ENCODE measurements at regions not wholly inside any gene's neighbourhood (a gene's known extent, or its start where the extent isn't known, plus 50 kb on each side); places are given as distances from the start of the nearest gene placed in this dataset.
A peak's percentile ranks its signal among the peaks of the same experiment; 100 is the strongest.

DNA sequence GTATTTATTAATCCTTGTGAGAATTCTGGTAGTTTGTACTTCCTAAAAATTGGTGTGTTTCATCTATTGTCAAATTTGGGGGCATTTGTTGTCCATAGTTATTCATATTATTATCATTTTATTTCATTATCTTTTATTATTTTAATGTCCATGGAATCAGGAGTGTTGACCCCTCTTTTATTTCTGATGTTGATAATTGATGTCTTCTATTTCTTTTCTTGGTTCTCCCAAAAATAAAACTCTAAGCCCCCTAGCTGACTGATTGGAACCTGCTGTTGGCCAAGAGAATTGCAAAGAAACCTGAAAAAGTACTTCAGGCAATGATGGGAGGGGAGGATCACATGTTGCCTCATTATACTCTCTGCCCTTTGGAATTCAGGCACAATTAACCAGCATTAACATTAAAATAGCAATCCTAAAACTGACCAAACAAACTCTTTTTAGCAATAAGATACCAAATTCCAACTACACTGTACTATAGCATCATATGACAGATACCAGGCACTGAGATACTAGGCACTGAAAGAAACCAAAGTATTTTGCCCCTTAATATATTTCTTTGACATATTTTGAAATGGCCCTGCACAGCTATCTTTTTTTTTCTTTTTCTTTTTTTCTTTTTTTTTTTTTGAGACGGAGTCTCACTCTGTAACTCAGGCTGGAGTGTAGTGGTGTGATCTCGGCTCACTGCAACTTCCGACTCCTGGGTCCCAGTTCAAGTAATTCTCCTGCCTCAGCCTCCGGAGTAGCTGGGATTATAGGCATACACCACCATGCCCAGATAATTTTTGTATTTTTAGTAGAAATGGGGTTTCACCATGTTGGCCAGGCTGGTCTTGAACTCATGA lies 1097.2 kb upstream of the CNTNAP5 start:
- DNase-seq: no peak

DNA sequence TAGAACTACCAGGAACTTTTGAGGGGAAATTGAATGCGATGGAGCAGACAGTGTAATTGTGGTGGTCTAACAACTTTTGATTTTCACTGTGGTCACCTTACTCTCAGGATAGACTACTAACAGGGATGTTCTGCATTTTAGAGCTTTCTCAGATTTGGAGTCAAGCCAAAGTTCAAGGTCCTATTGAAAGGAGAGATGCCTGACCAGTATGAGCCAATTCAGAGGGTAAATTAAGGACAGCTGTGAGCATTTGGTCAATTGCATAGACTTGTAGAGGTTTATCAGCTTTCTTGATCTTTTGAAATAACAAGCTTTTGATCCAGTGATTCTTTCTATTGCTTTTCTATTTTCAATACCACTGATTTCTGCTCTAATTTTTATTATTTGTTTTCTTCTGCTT lies 1095.7 kb upstream of the CNTNAP5 start:
- no peak for DNase-seq

DNA sequence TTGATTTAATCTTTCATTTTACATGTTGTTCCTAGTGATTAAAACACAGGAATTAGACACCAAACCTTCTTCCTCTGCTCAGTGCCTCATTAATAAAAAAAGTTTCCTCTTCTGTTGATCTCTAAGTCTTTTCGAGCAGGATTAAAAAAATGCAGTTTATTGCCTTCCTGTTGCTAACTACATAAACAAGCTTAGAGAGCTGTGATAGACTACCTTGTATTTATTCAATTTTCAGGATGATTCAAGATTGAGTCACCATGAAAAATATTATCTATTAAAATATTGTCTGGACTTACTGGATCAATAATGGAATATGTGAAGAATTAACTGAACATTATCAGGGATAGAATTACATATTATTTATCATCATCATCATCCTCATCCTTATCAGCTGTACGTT lies 1089.6 kb upstream of the CNTNAP5 start:
- DNase-seq: no peak

DNA sequence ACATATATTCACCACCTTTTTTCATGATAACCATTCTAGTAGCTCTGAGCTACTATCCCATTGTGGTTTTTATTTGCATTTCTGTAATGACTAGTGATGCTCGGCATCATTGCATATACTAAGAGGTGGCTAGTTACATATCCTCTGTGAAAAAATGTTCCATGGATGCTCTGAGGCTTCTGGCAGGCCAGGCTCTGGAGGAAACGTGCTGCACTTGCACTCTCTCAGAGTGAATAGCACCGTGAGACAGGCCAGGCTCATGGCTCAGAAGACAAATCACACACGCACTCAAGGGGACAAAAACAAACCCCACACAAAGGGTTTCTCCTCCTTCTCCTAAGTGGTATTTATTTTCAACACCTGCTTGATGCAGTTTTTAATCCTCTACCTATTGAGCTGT lies 1085.3 kb upstream of the CNTNAP5 start:
- DNase-seq: no peak

DNA sequence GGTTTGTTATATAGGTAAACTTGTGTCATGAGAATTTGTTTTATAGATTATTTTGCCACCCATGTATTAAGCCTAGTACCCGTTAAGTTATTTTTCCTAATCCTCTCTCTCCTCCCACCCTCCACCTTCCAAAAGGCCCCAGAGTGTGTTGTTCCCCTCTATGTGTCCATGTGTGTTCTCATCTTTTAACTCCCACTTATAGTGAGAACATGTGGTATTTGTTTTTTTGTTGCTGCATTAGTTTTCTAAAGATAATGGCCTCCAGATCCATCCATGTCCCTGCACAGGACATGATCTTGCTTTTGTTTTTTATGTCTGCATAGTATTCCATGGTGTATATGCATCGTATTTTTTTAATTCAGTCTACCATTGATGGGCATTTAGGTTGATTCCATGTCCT lies 1075.6 kb upstream of the CNTNAP5 start:
- no peak for DNase-seq

DNA sequence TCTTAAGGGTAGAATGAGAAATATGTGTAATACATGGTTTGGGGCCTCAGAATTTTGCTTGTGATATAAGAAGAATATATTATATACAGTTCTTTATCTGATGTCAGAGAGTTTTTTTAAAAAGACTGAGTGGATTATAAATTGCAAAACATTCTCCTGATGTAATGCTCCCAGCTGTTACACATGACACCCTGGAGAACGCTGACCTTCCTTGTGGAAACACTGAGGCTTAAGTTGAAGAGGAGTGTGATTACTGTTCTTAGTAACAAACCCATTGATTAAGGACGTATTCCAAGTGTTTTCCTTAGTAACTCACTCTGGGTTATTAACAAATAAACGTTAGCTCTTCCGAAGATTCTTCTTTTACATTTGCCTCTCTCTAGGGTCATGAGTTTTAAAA lies 1069.3 kb upstream of the CNTNAP5 start:
- DNase-seq: no peak

- DNase-seq: peak; percentile 64
Observed at GRCh38 chr2:122960759-122961641, 1064.1 kb upstream of the CNTNAP5 start.

DNA sequence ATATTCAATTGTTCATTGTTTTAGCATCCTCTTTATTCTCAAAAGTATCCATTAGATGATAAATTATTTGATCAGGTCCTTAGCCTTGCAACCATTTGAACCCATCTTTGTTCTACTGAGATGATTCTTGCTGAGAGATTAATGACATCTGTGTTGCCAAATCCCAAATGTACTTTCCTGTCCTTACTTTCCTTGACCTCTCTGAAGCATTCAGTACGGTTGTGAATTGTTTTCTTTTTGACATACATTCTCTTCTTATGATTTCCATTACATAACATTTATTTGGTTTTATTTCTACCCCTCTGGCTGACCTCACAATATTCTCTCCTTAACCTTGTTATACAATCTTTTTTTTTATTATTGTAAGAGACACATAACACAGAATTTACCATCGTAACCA lies 1058.6 kb upstream of the CNTNAP5 start:
- DNase-seq: no peak

GRCh38 chr2:122977580-122977979 lies 1047.5 kb upstream of the CNTNAP5 start:
- no peak for DNase-seq

DNA sequence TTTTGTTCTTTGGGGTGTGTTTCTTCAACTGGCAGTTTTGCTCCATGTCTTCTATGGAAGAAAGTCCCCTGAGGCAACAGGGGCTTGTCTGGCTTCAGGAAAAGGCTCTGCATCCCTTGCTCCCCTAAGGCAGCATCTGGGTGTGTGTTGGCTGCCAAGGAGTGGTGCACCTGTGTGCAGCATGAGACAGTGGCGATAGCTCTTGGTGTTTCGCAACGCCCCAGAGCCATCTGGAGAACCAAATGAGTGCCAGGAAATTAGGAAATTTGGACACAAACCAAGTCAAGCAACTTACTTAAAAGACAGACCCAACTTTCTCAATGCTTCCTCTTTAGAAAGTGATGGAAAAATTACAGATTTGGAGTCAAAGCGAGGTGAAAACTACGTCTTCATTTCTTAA lies 1044.4 kb upstream of the CNTNAP5 start:
- DNase-seq: no peak

DNA sequence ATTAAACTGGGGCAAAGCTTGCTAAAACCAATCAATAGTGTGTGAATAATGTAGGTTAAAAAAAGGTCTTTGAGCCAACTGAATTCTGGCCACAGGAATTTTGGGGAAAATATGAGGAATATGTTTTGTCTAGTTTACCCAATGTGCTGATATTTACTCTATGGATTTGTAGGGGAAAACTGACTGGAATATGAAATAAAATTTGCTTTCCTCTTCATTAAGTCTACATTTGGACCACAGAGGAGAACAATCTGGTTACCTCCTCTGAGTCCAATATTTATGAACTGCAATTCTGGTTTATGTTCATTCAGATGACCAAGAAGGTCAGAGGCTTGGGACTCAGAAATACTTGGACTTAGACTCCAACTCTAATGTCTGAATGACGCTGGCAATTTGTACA lies 1042.2 kb upstream of the CNTNAP5 start:
- no peak for DNase-seq

DNA sequence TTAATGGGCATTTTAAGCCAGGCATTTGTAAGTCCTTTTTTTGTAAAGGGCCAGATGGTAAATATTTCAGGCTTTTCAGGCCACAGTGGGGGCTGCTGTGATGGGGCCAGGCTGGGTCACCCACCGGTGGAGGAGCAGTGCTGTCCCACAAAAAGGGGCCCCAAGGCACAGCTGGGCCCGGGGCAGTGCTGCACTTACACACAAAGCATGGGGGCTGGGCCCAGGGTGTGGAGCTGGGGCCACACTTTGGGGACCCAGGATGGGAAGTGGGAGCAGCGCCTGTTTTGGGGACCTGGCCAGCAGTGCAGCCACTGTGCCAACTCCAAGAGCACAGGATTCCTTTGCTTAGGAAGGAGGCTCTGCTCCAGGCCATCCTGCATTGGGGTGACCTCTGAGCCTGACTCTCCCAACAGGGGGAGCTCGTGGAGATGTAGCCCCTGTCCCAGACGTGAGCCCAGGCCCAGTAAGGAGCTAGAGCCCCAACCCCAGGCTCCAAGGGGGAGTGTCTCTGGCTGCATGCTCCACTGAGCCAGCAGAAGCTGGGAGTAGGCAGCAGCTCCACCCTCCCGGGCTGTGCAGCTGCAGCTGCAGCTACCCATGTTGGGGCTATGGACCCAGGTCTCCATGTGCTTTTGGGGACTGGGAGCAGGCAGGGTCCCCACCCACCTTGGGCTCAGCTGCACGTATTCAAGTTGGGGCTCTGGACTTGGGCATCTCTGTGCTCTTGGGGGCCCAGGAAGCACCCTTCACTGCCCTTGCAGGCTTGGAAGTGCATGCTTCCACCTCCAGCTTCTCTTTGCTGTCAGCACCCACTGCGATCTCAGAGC lies 1036.5 kb upstream of the CNTNAP5 start:
- no peak for DNase-seq

- no peak for DNase-seq
Observed at GRCh38 chr2:122993592-122993991, 1031.5 kb upstream of the CNTNAP5 start.

DNA sequence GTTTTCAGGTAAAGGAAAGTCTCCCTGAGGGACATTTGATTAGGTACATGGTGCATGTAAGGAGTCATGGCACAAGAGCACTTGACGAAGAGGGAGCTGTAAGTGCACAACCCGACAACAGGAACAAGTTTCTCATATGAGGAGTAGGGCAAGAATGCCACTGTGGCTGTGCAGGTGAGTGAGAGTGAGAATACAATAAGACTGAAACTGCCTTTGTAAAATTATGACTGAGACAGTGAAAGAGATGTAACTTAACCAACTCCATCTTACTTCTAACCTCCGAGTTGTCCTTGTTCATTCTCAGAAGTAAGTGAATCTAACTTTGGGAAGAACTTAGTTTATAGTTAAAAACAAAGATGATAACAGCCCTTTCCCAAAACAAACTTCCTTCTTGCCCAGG lies 1025.8 kb upstream of the CNTNAP5 start:
- no peak for DNase-seq

DNA sequence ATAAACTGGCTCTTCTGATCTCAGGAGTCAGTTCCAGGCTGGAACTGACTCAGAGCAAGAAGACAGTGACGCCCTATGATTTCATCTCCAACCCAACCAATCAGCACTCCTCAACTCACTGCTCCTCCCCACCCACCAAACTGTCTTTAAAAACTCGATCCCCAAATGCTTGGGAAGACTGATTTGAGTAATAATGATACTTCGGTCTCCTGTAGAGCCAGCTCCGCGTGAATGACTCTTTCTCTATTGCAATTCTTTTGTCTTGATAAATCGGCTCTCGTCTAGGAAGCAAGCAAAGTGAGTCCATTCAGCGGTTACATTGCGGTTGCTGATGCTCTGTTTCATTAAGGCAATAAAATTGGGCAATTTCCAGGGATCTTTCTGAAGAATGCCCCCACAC lies 1025.3 kb upstream of the CNTNAP5 start:
- no peak for DNase-seq

DNA sequence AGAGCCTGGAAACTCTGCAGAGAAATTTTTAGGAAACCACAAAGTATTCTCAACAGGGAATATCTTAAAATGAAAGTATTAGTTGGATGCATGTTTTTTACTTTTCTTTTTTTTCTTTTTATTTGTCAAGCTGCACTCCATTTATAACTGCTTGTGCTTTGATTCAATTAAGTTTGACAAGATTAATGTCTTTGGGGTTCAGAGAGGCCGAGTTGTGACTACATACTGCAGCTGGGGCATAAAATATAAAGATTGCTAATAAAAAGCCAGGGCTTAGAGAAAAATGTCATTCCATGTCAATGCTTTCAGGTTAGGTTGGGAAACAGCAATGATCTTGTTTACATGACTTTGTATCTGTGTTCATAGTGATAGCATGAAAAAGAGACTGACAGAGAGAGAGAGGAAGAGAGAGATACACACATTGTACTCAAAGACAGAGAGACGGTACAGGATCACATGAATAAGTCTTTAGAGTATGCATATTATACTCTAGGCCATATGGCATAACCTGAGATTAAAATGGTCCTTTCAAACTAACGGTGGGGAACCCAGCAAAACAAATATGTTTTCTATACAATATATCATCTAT lies 1022.3 kb upstream of the CNTNAP5 start:
- DNase-seq: no peak

GRCh38 chr2:123015186-123015585 lies 1009.9 kb upstream of the CNTNAP5 start:
- no peak for DNase-seq

DNA sequence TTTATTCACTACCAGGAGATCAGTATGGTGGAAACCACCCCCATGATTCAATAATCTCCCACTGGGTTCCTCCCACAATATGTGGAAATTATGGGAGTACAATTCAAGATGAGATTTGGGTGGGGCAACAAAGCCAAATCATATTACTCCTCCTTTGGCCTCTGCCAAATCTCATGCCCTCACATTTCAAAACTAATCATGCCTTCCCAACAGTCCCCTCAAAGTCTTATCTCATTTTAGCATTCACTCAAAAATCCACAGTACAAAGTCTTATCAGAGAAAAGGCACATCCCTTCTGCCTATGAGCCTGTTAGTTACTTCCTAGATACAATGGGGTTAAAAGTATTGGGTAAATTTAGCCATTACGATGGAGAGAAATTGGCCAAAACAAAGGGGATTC lies 989.5 kb upstream of the CNTNAP5 start:
- DNase-seq: no peak

DNA sequence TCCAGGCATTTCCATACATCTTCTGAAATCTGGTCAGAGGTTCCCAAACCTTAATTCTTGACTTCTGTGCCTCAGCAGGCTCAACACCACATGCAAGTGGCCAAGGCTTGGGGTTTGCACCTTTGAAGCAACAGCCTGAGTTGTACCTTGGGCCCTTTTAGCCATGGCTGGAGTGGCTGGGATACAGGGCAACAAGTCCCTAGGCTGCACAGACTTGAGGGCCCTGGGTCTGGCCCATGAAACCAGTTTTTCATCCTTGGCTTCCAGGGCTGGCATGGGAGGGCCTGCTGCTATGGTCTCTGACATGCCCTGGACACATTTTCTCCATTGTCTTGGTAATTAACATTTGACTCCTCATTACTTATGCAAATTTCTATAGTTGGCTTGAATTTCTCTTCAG lies 988.8 kb upstream of the CNTNAP5 start:
- DNase-seq: no peak

DNA sequence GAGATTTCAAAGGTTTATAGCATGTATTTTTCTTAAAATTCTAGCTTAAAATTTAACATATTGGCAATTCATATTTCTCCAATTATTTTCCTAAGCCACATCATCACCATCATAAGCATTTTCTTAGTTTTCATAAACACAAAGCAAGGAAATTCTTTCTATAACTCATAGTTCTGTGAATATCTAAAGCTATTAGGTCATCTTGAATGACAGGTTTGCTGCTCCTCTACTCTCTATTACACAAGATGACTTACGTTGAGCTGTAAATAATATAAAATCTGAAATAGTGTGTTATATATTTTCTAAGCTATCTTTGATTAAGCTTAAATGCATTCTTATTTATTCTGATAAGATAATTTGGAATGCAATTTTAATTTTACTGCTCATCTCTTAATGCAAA lies 984.6 kb upstream of the CNTNAP5 start:
- DNase-seq: no peak

GRCh38 chr2:123043458-123043857 lies 981.6 kb upstream of the CNTNAP5 start:
- DNase-seq: no peak

- no peak for DNase-seq
Observed at GRCh38 chr2:123045713-123046112, 979.4 kb upstream of the CNTNAP5 start.

GRCh38 chr2:123047186-123047585 lies 977.9 kb upstream of the CNTNAP5 start:
- no peak for DNase-seq
